ENCODE measurements at regions not wholly inside any gene's neighbourhood (a gene's known extent, or its start where the extent isn't known, plus 50 kb on each side); places are given as distances from the start of the nearest gene placed in this dataset.
"Not testable (repeated sequence)": the region's sequence is repeated elsewhere in the genome, so short reads cannot be mapped to it uniquely, and the experiment has no call there.

GRCh38 chr4:175282407-175282806 lies 364.2 kb downstream of the ADAM29 start:
- no peak for FAIRE-seq

- no peak for FAIRE-seq
These were observed 372.2 kb downstream of the ADAM29 start for GRCh38 chr4:175290401-175290800.

- FAIRE-seq: no peak
These were observed 379.9 kb downstream of the ADAM29 start for GRCh38 chr4:175297965-175298565.

DNA sequence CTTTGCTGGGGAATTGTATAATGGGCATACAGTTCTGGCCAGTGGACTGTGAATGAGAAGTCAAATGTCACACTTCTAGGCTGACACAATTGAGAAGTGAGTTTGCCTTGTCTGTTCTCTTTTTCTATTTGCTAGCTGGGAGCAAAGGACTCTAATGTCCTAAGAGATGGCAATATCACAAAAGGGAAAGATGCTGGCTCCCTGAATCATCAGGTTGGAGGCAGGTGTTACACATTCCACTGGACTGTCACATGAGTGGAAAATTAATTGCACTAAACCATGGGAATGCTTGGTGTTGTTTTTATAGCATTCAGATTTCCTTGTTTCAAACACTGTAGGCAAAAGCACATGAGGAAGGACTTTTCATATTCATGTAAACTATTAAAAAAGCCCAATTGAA lies 388.3 kb downstream of the ADAM29 start:
- no peak for FAIRE-seq

DNA sequence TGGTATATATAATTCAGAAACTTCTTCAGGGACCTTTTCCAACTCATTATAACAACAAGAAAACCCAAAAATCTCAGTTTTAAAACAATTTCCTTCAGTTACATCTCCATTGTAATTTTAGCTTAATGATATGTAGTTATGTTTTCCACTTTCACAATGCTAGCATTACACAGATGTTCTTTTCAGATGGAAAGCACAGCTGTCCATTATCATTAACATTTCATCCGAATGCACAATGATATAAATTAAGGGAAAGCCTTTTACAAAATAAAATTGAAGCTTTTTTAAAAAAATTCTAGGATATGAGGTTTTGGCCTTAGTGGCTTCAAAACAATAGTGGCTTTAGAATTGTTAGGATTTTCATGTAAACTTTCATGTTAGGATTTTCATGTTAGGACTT lies 389.2 kb downstream of the ADAM29 start:
- FAIRE-seq: no peak

DNA sequence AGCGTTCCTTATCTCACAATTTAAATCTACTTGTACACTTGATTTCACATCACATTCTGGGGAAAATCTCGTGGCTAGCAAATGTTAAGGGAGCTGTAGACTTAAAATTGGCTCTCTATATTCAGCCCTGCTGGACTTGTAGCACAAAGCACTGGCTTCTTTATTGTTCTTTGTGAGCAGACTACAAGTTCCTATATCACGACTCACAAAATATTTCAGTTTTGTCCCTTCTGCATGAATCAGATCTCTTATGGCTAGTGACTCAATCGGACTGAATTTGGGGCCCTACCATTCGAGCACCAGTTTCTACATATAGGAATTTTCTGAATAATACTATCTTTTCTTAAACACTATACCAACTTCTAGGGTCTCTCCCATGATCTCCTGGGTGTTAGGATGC lies 390.1 kb downstream of the ADAM29 start:
- no peak for FAIRE-seq

GRCh38 chr4:175309041-175309440 lies 390.9 kb downstream of the ADAM29 start:
- no peak for FAIRE-seq

- no peak for FAIRE-seq
These were observed 407.1 kb downstream of the ADAM29 start for GRCh38 chr4:175325230-175325629.

DNA sequence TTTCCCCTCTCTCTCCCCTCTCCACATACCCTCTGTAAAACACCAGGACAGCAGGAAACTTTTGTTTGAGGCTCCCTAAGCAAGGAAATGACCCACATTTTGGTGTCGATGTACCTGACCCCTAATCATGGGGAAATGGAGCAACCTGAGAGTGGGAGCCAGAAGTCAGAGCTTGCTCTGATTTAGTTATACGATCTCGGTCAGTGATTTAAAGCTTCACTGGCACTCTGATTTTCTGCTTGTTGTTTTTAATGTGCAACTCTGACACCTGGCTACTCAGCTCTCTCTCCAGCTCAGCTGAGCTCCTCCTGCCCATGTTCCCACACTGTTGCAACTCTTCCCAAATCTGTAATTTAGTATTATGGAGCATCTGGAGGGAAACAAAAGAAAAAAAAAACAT lies 408.6 kb downstream of the ADAM29 start:
- FAIRE-seq: no peak

GRCh38 chr4:175330236-175330635 lies 412.1 kb downstream of the ADAM29 start:
- no peak for FAIRE-seq

GRCh38 chr4:175330652-175331051 lies 412.5 kb downstream of the ADAM29 start:
- FAIRE-seq: no peak

GRCh38 chr4:175335331-175335730 lies 417.2 kb downstream of the ADAM29 start:
- no peak for FAIRE-seq

DNA sequence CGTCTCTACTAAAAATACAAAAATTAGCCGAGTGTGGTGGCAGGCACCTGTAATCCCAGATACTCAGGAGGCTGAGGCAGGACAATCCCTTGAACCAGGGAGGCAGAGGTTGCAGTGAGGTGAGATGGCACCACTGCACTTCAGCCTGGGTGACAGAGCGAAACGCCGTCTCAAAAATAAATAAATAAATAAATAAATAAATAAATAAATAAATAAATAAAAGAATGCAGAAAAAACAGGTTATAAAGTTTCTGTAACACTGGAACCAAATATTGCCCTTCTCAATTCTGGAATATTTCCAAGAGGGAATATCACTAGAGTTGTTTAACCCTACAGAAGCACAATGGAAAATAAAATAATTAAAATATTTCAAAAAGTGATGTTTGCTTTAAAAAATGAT lies 418.4 kb downstream of the ADAM29 start:
- FAIRE-seq: not testable (repeated sequence)

DNA sequence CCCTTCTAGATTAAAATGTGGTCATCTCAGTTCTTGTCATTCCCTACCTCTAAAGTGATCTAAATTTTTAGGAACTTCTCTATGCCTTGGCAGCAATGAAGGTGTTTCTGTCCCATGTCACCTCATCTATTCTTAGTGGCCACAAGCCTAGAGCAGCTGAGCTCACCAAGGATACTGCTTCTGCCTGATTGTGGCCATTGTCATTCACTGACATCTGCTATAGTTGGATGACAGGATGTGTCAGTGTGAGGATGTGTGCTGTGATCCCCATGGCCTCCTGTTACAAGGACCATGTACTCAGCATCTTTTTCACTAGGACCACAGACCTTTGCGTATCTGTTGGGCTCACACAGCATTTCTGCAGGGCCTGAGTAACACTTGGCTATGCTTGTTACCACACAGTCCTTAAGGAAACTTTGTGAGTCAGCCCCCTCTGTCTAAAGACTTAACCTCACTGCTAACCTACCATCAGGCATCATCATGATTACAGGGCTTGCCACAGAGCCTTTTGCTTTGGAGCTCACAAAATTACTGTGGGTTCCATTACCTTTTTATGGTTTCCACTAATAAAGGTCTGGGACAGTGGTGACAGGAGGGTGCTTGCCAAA lies 421.0 kb downstream of the ADAM29 start:
- FAIRE-seq: no peak

- no peak for FAIRE-seq
These were observed 423.1 kb downstream of the ADAM29 start for GRCh38 chr4:175341203-175341755.

- FAIRE-seq: no peak
These were observed 428.2 kb downstream of the ADAM29 start for GRCh38 chr4:175346376-175346775.

- FAIRE-seq: no peak
These were observed 432.1 kb downstream of the ADAM29 start for GRCh38 chr4:175350246-175350645.

GRCh38 chr4:175351473-175351872 lies 433.3 kb downstream of the ADAM29 start:
- no peak for FAIRE-seq

DNA sequence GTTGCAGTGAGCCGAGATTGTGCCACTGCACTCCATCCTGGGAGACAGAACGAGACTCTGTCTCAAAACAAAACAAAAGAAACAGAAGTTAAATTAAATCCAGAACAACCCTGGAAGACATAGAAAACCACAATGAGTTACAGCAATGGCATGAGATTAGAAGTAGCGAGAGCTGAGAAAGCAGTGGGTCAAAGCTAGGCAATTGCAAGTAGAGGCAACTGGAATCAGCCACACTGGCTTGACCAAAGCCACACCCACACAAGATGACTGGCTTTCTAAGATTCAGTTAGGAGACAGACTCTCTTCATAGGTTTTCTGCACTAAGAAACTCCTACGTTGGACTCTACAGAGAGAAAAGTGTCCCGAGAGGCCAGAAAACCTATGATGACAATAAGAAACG lies 443.0 kb downstream of the GPM6A start:
- no peak for FAIRE-seq

DNA sequence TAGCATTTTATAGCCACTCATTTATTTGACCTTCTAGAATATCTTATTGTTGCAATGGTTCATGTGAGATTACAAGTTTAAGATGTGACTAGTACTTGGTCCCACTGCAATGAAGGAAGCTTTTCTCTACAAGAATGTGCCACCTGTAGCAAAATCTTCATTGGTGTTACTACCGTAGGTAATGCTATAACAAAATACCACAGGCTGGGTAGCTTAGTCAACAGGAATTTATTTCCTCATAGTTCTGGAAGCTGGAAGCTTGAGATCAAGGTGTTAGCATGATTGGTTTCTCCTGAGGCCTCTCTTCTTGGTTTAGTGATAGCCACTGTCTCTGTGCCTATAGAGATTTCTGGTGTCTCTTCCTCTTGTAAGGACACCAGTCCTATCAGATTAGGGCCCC lies 441.0 kb downstream of the GPM6A start:
- no peak for FAIRE-seq

- FAIRE-seq: no peak
These were observed 439.0 kb downstream of the GPM6A start for GRCh38 chr4:175373031-175373430.

DNA sequence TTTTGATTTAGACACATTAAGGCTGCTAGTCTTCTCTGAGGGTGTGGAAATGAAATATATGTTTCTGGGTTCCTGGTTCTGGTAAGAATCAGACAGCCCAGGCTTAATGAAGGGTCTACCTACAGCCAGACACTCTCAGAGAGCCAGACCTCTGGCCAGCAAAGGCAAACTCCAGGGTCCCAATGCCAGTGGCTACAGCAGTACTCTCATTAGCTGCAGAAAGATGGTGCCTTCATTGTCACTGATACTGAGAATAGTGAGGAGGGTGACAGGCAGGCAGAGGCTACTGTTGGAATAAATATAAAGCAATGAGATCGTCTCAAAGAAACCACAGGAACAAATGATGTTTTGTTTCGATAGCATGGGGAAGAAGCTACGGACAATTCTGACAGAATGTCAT lies 437.6 kb downstream of the GPM6A start:
- no peak for FAIRE-seq

DNA sequence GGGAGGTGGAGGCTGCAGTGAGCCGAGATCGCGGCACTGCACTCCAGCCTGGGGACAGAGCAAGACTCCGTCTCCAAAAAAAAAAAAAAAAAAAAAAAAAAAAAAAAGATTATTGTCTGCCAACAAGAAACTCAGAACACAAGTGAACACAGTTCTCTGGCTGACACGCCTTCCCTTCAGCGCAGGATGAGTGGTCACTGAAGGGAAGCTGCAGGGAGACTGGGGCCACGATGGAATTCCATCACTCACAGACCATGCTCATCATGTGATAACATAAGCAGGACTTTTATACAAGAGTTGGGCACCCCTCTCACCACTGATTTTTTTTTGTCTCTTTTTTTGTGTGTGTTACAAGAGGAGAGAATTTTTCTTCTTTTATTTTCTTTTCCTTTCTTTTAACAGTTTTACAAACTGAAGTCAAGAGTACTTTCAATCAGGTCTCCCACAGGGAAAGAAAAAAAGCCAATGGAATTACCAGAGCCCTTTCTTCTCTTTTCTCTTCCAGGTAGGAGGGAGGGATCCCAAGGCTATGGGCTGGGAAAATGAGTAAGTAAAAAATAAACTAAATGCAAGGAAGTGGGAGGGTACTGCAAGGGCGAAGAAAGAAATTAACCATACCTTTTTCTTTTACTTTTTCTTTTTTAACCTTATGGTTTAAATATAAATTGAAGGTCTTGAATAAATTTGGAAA lies 435.6 kb downstream of the GPM6A start:
- no peak for FAIRE-seq

GRCh38 chr4:175377203-175377602 lies 434.9 kb downstream of the GPM6A start:
- FAIRE-seq: no peak
